ENCODE measurements at regions not wholly inside any gene's neighbourhood (a gene's known extent, or its start where the extent isn't known, plus 50 kb on each side); places are given as distances from the start of the nearest gene placed in this dataset.

- no peak for DNase-seq
These were observed 144.5 kb downstream of the SEC61B start for GRCh38 chr9:99366621-99367020.

GRCh38 chr9:99368341-99369326 lies 146.6 kb downstream of the SEC61B start:
- no peak for DNase-seq

- no peak for DNase-seq
These were observed 147.2 kb downstream of the SEC61B start for GRCh38 chr9:99369327-99369722.

GRCh38 chr9:99370376-99370775 lies 148.3 kb downstream of the SEC61B start:
- DNase-seq, result no peak

- DNase-seq, result no peak
These were observed 149.3 kb downstream of the SEC61B start for GRCh38 chr9:99371376-99371775.

GRCh38 chr9:99373912-99374311 lies 151.8 kb downstream of the SEC61B start:
- DNase-seq, result no peak

DNA sequence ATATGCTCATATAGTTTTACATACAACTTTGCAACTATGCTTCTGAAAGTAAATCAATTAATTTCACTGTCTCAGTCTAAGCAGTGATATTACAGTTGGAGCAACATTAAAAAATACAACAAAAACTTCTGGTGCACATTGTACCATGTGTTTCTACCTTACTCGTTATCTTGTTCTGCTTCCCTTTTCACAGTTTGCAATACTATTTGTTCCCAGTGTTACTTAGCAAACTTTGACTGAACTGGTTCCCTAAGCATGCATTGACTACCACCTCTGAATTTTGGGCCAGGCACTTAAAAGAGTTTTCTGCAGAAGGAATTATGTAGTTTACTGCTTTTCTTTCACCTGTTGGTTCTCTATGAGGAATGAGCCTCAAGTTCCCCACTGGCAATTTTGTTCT lies 152.7 kb downstream of the SEC61B start:
- DNase-seq, result no peak

- no peak for DNase-seq
These were observed 153.4 kb downstream of the SEC61B start for GRCh38 chr9:99375481-99375880.

DNA sequence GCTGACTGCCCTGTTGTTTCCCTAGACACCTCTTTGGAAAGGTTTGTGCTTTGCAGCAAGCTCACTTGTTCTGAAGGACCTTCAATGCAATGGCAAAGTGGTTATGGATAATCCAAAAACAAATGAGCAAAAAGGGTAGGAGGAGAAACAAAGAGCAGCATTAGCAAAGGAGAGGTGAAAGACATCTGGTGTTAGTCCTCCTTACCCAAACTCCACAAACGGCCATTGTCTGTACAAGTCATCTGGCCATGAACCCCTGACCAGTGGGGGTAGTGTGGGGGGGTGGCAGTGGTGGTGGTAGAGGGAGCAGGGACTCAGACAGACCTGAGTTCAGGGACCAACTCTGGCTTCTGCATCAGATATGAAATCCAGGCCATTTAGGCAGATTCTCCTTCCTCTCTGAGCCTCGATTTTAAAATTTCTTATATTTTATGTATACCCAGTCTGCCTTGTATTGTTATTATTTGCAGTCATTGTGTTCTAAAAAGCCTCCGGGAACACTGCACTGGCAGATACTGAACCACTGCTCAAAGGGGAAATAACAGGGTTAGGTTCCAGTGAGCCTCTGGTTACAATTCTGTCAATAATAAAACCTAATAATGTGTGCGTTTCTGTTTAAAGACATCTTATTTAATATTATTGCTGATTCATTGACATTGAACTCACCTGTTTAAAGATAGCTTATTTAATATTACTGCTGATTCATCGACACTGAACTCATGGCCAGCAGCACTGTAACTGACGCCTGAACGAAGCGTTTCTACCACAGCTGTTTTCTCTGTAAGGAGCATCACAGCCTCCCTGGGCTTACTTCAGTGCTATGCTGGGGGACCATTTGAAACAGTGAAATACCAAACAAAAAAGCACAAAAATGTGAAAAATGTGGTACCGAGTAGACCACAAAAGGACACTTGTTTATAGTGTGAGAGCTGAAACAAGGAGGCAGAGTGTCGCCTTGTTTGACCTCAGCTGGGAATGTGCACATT lies 156.0 kb downstream of the SEC61B start:
- DNase-seq, result no peak

- DNase-seq, result no peak
These were observed 161.5 kb downstream of the SEC61B start for GRCh38 chr9:99383536-99383935.

DNA sequence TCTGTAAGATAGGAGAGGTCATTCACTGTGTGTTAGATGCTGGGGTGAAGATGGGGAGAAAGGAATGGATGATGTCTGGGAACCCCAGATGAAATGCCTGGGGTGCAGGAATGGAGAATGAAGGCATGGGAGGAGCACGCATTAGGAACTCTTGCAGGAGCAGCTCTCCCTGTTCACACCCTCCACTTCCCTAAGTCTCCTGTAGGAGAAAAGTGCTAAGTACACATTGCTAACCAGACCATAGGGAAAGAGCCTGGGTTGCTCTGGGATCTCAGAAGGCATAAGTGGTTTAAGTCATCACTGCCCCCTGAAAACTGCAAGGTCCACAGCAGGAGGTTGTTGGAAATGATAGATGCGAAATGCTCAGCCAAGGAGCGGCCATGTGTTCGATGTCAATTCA lies 163.1 kb downstream of the SEC61B start:
- DNase-seq, result no peak

- DNase-seq, result no peak
These were observed 163.8 kb downstream of the SEC61B start for GRCh38 chr9:99385814-99386279.

- no peak for DNase-seq
These were observed 165.3 kb downstream of the SEC61B start for GRCh38 chr9:99387431-99387830.

DNA sequence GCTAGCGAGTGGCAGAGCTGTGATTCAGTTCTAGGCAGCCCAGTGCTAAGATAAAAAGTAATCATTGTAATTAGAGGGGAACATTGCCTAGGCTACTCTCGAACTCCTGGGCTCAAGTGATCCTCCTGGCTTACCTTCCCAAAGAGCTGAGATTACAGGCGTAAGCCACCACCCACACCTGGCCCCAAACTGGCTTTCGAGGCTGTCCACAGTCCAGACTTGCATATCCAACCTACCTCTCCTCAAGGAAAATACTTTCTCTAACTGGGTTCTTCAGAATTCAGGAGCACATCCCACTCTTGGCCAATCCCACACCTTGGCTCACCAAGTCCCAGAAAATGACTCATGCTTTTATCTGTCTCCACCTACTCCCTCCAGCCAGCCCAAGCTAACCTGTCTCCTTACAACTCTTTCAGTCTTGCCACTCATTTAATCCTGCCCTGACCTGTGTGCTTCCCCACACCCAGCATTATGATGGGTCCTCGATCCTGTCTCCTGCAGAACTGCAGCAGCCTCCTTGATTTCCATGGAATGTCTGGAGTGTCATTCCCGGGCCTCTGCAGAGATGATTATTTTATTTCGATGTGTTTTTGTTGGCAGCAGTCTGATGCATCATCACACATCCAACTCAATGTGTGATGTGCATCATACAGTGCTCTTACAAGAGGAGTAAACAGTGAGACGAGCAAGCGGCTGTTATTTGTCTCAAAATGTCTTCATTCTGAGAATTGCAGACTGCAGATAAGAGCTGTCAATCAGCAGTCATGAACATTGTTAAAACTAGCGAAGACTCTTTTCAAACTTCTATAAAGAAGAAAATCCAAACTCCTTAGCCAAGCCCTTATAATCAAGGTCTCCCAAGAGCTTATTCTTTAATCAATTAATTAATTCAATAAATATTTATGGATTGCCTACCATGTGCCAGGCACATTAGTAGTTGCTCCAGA lies 167.3 kb downstream of the SEC61B start:
- DNase-seq, result no peak

- no peak for DNase-seq
These were observed 170.0 kb downstream of the SEC61B start for GRCh38 chr9:99391937-99392594.

GRCh38 chr9:99392986-99393385 lies 170.9 kb downstream of the SEC61B start:
- no peak for DNase-seq

DNA sequence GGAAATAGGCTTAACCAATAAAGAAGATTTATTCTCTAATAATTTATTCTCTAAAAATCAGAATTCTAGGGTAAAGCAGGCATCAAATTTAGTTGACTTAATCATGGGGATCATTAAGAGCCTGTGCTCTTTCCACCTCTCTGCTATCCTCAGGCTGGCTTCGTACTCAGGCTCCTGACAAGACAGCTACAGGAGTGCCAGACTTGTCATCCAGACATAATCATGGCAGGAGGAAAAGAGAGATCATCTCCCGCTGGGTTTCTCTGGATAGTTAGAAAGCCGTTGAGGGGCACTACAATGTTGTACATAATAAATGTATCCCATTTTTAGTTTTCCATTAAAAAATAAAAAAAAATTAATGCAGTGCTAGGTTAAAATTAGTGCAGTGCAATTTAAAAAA lies 171.9 kb downstream of the SEC61B start:
- no peak for DNase-seq

DNA sequence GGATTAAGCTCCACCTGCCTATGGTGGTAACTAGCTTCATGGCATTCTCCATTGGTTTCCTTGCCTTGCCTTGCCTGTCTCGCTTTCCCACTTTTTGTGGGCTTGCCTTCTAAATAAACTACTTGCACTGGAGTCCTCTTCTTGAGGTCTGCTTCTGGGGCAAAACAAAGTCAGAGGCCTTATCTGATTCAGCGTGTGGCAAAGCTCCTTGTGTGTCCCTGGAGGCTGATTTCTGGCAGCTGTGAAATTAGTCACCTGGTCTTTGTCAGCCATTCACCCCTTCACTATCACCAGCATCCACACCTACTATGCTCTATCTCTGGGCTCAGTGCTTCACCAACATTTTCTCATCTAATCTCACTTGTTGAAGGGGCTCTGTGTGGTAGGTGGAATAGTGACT lies 176.2 kb downstream of the SEC61B start:
- no peak for DNase-seq

GRCh38 chr9:99399474-99399873 lies 177.4 kb downstream of the SEC61B start:
- DNase-seq, result no peak

DNA sequence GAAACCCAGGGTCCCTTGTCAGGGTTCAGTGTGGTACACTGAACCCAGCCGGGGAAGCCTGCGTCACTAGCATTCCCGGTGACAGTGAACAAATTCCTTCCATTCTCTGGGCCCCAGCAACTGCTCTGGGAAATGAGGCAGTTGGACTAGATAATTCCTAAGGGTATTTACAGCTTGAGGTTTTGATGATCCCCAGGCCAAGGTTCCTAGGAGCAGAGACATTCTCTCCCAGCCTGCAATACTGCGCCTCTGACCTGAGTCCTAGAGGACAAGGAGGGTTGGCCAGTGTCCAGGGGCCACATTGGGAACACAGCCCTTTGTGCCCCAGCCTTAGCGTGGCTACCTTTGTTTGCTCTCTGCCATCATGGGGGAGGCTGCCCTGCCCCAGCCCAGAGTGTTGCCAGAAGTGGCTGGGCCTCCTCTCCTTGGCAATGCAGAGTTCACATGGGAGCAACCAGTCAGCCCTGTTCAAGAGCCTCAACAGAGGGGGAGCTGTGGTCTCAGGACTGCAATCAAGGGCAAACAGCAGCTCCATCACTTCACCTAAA lies 178.2 kb downstream of the SEC61B start:
- no peak for DNase-seq
